AG09309 (cell line): ENCODE measurements at regions not wholly inside any gene's neighbourhood (a gene's known extent, or its start where the extent isn't known, plus 50 kb on each side); places are given as distances from the start of the nearest gene placed in this dataset.
"Not testable (repeated sequence)": the region's sequence is repeated elsewhere in the genome, so short reads cannot be mapped to it uniquely, and the experiment has no call there.

Experiments used
- DNase-seq: peaks from one replicate; pipeline ENCODE4 v3.0.0-alpha.2; 2010; ENCODE audit warnings: low read depth
- H3K4me3 ChIP-seq: 2 replicates; pipeline ENCODE4 v1.5.1; 2011; ENCODE audit warnings: mild to moderate bottlenecking, low read depth, low read length, moderate library complexity; ENCODE audit not compliant: control insufficient read depth
- CTCF ChIP-seq: IDR thresholded peaks from 2 replicates; pipeline ENCODE4 v1.5.1; 2011; ENCODE audit warnings: mild to moderate bottlenecking, low read depth, low read length, inconsistent platforms; ENCODE audit not compliant: insufficient read depth, control insufficient read depth; ENCODE audit errors: missing control alignments

GRCh38 chr15:26125664-26126063 lies 262.5 kb upstream of the ATP10A start:
- DNase-seq: no peak
- no peak overlapping the region for H3K4me3 ChIP-seq
- TF ChIP-seq CTCF: no peak

- no peak for TF ChIP-seq CTCF
- no peak for DNase-seq
- H3K4me3 ChIP-seq: no peak overlapping the region
Observed at GRCh38 chr15:26119322-26119721, 256.2 kb upstream of the ATP10A start.

- no peak for DNase-seq
- no peak for TF ChIP-seq CTCF
- H3K4me3 ChIP-seq: no peak overlapping the region
Observed at GRCh38 chr15:26115229-26115943, 252.3 kb upstream of the ATP10A start.

GRCh38 chr15:26114128-26114527 lies 251.0 kb upstream of the ATP10A start:
- not testable (repeated sequence) for DNase-seq, H3K4me3 ChIP-seq

- no peak for TF ChIP-seq CTCF
- DNase-seq: no peak
- no peak overlapping the region for H3K4me3 ChIP-seq
Observed at GRCh38 chr15:26113296-26113695, 250.2 kb upstream of the ATP10A start.

- TF ChIP-seq CTCF: no peak
- no peak overlapping the region for H3K4me3 ChIP-seq
- DNase-seq: no peak
Observed at GRCh38 chr15:26109203-26109602, 246.1 kb upstream of the ATP10A start.

- no peak for DNase-seq
- H3K4me3 ChIP-seq: no peak overlapping the region
- TF ChIP-seq CTCF: no peak
Observed at GRCh38 chr15:26106556-26106955, 243.4 kb upstream of the ATP10A start.
